ENCODE measurements at regions not wholly inside any gene's neighbourhood (a gene's known extent, or its start where the extent isn't known, plus 50 kb on each side); places are given as distances from the start of the nearest gene placed in this dataset.

GRCh38 chr14:49408187-49408933, 177.8 kb downstream of the RPS29 start:
- ChIA-PET CTCF (no interaction called here), POLR2A (no interaction called here)

- POLR2A ChIA-PET: no interaction called here
Measured at GRCh38 chr14:49405291-49405690, 180.9 kb downstream of the RPS29 start.

GRCh38 chr14:49401373-49401772, 184.8 kb downstream of the RPS29 start:
- ChIA-PET CTCF (no interaction called here), POLR2A (no interaction called here)

More at GRCh38 chr14:49405291-49405690, 180.9 kb downstream of the RPS29 start:
- CTCF ChIA-PET: no interaction called here

- ChIA-PET CTCF (no interaction called here), POLR2A (no interaction called here)
Measured at GRCh38 chr14:49396801-49397200, 189.4 kb downstream of the RPS29 start.

GRCh38 chr14:49381778-49382177, 204.4 kb downstream of the RPS29 start:
- ChIA-PET POLR2A (no interaction called here), CTCF (no interaction called here)

- POLR2A ChIA-PET: no interaction called here
- CTCF ChIA-PET: no interaction called here
Measured at GRCh38 chr14:49367696-49368095, 218.5 kb downstream of the RPS29 start.

GRCh38 chr14:49366416-49366815, 219.8 kb downstream of the RPS29 start:
- ChIA-PET CTCF (no interaction called here), POLR2A (no interaction called here)

GRCh38 chr14:49364752-49365117, 221.4 kb downstream of the RPS29 start:
- ChIA-PET CTCF (no interaction called here), POLR2A (no interaction called here)

- POLR2A ChIA-PET: no interaction called here
- CTCF ChIA-PET: no interaction called here
Measured at GRCh38 chr14:49363821-49364751, 222.1 kb downstream of the RPS29 start.

- POLR2A ChIA-PET: no interaction called here
- CTCF ChIA-PET: no interaction called here
Measured at GRCh38 chr14:49362916-49363315, 223.3 kb downstream of the RPS29 start.

GRCh38 chr14:49339130-49339529, 247.1 kb downstream of the RPS29 start:
- CTCF ChIA-PET: no interaction called here

GRCh38 chr14:49319810-49320209, 266.4 kb downstream of the RPS29 start:
- POLR2A ChIA-PET: no interaction called here
- CTCF ChIA-PET: no interaction called here

More at GRCh38 chr14:49339130-49339529, 247.1 kb downstream of the RPS29 start:
- POLR2A ChIA-PET: no interaction called here

GRCh38 chr14:49315570-49315969, 270.6 kb downstream of the RPS29 start:
- ChIA-PET POLR2A (no interaction called here), CTCF (no interaction called here)

GRCh38 chr14:49314737-49315136, 271.4 kb downstream of the RPS29 start:
- ChIA-PET POLR2A (no interaction called here), CTCF (no interaction called here)

- ChIA-PET CTCF (no interaction called here), POLR2A (no interaction called here)
Measured at GRCh38 chr14:49313108-49313507, 273.1 kb downstream of the RPS29 start.

- ChIA-PET POLR2A (no interaction called here), CTCF (no interaction called here)
Measured at GRCh38 chr14:49310298-49310697, 275.9 kb downstream of the RPS29 start.

- ChIA-PET POLR2A (no interaction called here), CTCF (no interaction called here)
Measured at GRCh38 chr14:49306152-49306751, 279.9 kb downstream of the RPS29 start.

GRCh38 chr14:49303946-49304516, 282.1 kb downstream of the RPS29 start:
- CTCF ChIA-PET: no interaction called here
- POLR2A ChIA-PET: no interaction called here

- CTCF ChIA-PET: no interaction called here
- POLR2A ChIA-PET: no interaction called here
Measured at GRCh38 chr14:49297102-49297501, 289.1 kb downstream of the RPS29 start.

- ChIA-PET POLR2A (no interaction called here), CTCF (no interaction called here)
Measured at GRCh38 chr14:49294621-49295148, 291.5 kb downstream of the RPS29 start.

- CTCF ChIA-PET: no interaction called here
- POLR2A ChIA-PET: no interaction called here
Measured at GRCh38 chr14:49287004-49287403, 299.2 kb downstream of the RPS29 start.
